ENCODE measurements at regions not wholly inside any gene's neighbourhood (a gene's known extent, or its start where the extent isn't known, plus 50 kb on each side); places are given as distances from the start of the nearest gene placed in this dataset.

- in situ Hi-C loops (cut with MboI; ENCODE audit: low pct_unique_long_range_greater_than_20kb, low sequenced_read_pairs, unreplicated experiment) = no loop called here
- DNase-seq (ENCODE audit: low spot score) = no peak
Measured at GRCh38 chr10:121303287-121303890, 294.9 kb downstream of the FGFR2 start.

GRCh38 chr10:121305066-121305465 lies 293.2 kb downstream of the FGFR2 start:
- DNase-seq (ENCODE audit: low spot score) = no peak
- TF ChIP-seq CTCF (IDR thresholded peaks at IDR 0.05; ENCODE audit: extremely low read depth, insufficient read depth, missing control alignments) = no peak
- in situ Hi-C loops (cut with MboI; ENCODE audit: low pct_unique_long_range_greater_than_20kb, low sequenced_read_pairs, unreplicated experiment) = no loop called here

More at GRCh38 chr10:121303287-121303890, 294.9 kb downstream of the FGFR2 start:
- no peak for TF ChIP-seq CTCF (IDR thresholded peaks at IDR 0.05; ENCODE audit: extremely low read depth, insufficient read depth, missing control alignments)

GRCh38 chr10:121306159-121306673 lies 292.0 kb downstream of the FGFR2 start:
- DNase-seq (ENCODE audit: low spot score) = no peak
- in situ Hi-C loops (cut with MboI; ENCODE audit: low pct_unique_long_range_greater_than_20kb, low sequenced_read_pairs, unreplicated experiment) = no loop called here
- TF ChIP-seq CTCF (IDR thresholded peaks at IDR 0.05; ENCODE audit: extremely low read depth, insufficient read depth, missing control alignments) = no peak

- in situ Hi-C loops (cut with MboI; ENCODE audit: low pct_unique_long_range_greater_than_20kb, low sequenced_read_pairs, unreplicated experiment) = no loop called here
- no peak for DNase-seq (ENCODE audit: low spot score)
- no peak for TF ChIP-seq CTCF (IDR thresholded peaks at IDR 0.05; ENCODE audit: extremely low read depth, insufficient read depth, missing control alignments)
Measured at GRCh38 chr10:121307411-121307980, 290.7 kb downstream of the FGFR2 start.

- TF ChIP-seq CTCF (IDR thresholded peaks at IDR 0.05; ENCODE audit: extremely low read depth, insufficient read depth, missing control alignments) = no peak
- no peak for DNase-seq (ENCODE audit: low spot score)
- in situ Hi-C loops (cut with MboI; ENCODE audit: low pct_unique_long_range_greater_than_20kb, low sequenced_read_pairs, unreplicated experiment) = no loop called here
Measured at GRCh38 chr10:121308020-121308419, 290.2 kb downstream of the FGFR2 start.

- no peak for DNase-seq (ENCODE audit: low spot score)
- TF ChIP-seq CTCF (IDR thresholded peaks at IDR 0.05; ENCODE audit: extremely low read depth, insufficient read depth, missing control alignments) = no peak
- in situ Hi-C loops (cut with MboI; ENCODE audit: low pct_unique_long_range_greater_than_20kb, low sequenced_read_pairs, unreplicated experiment) = no loop called here
Measured at GRCh38 chr10:121309164-121309563, 289.1 kb downstream of the FGFR2 start.
